OCI-LY7 (cell line): ENCODE measurements at regions not wholly inside any gene's neighbourhood (a gene's known extent, or its start where the extent isn't known, plus 50 kb on each side); places are given as distances from the start of the nearest gene placed in this dataset.

Experiments
- EZH2phosphoT487 ChIP-seq: fragments of 200-600 bp; sonication (generic); IDR thresholded peaks from 2 replicates; pipeline ENCODE4 v1.6.1; 2018; ENCODE audit warnings: low read depth, borderline replicate concordance, mild to moderate bottlenecking, mixed run types, antibody characterized with exemption, low read length, moderate library complexity, mixed read lengths
- TF ChIP-seq, protein P1 (sequence below): fragments of 200-600 bp; sonication (generic); conservative IDR thresholded peaks from 2 replicates; pipeline ENCODE4 v1.5.1; 2014; ENCODE audit warnings: mild to moderate bottlenecking, antibody characterized with exemption, low read length, moderate library complexity, mixed read lengths

DNA sequence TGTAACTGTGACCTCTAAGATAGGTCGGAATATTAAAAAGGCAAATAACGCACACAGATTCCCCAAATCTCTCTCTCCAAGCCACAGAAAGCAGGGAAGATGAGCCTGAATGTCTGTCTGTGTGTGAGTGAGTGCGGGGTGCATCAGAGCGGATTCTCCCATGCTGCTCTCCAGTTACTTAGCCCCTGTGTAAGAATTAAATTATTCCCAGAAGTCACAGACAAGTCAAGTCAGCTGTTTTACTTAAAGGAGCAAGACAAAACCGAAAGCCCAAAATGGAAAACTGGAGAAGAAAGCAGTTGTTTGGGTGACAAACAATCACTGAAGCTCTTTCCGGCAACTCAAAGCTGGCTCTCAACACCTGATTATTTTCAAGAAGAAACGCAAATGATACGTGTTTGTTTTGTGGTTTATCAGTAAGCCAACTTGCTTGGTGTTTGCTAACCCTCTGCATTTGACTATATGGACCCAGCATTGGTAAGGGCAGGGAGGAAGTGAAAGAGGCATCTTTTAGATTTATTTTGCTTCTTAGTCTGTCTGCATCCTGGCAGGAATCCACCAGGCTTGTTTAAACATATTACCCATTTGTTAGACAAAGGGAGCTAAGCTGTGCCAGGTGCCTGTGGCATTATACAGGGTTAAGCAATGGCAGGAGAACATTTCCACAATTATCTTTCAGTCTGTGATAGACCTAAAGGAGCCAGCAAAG lies 121.5 kb upstream of the CREB1 start:
- TF ChIP-seq, protein P1, sequence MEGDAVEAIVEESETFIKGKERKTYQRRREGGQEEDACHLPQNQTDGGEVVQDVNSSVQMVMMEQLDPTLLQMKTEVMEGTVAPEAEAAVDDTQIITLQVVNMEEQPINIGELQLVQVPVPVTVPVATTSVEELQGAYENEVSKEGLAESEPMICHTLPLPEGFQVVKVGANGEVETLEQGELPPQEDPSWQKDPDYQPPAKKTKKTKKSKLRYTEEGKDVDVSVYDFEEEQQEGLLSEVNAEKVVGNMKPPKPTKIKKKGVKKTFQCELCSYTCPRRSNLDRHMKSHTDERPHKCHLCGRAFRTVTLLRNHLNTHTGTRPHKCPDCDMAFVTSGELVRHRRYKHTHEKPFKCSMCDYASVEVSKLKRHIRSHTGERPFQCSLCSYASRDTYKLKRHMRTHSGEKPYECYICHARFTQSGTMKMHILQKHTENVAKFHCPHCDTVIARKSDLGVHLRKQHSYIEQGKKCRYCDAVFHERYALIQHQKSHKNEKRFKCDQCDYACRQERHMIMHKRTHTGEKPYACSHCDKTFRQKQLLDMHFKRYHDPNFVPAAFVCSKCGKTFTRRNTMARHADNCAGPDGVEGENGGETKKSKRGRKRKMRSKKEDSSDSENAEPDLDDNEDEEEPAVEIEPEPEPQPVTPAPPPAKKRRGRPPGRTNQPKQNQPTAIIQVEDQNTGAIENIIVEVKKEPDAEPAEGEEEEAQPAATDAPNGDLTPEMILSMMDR, result no peak
- TF ChIP-seq EZH2phosphoT487, result no peak
